NB4 (cell line): ENCODE measurements at regions not wholly inside any gene's neighbourhood (a gene's known extent, or its start where the extent isn't known, plus 50 kb on each side); places are given as distances from the start of the nearest gene placed in this dataset.

Experiments used
- CTCF ChIP-seq: IDR thresholded peaks from one replicate; pipeline ENCODE4 v1.5.1; 2012; ENCODE audit warnings: low read depth, low read length
- MYC ChIP-seq: IDR thresholded peaks from 2 replicates; pipeline ENCODE4 v1.6.1; 2011; ENCODE audit warnings: low read depth, low read length
- POLR2A ChIP-seq: IDR thresholded peaks from 2 replicates; pipeline ENCODE4 v1.6.1; 2011; ENCODE audit warnings: mild to moderate bottlenecking; ENCODE audit not compliant: insufficient read length; ENCODE audit errors: extremely low read depth

- TF ChIP-seq MYC (no peak), CTCF (no peak), POLR2A (no peak)
Measured at GRCh38 chr13:33347861-33348260, 62.3 kb upstream of the STARD13 start.
